ENCODE measurements at regions not wholly inside any gene's neighbourhood (a gene's known extent, or its start where the extent isn't known, plus 50 kb on each side); places are given as distances from the start of the nearest gene placed in this dataset.

DNA sequence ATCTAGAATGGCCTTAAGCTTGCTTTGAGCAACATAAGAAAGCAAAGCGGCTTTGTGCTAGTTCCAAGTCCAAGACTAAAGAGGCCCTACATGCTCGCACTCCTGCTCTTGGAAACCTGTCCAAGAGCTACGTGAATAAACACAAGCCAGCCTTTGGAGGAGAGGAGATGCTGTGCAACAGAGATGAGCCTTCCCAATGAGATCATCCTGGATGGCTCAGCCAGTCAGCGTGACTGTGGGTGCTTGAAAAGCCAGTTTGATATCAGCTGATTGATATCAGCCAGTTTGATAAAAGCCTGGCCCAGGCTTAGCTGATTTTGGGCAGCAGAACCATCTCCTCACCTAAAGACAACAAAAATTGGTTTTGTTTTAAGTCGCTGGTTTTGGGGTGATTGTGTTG lies 481.0 kb upstream of the DSEL start:
- Histone ChIP-seq H3K4me2 (ENCODE audit: low read length) (no peak overlapping the region), H3K9me2 (ENCODE audit: low read depth, low read length) (no peaks in the 10 kb centered on the region), H3F3A (ENCODE audit: insufficient read depth, low read length) (no peaks in the 10 kb centered on the region), H3K4me3 (ENCODE audit: low read depth, low read length, poor library complexity, severe bottlenecking) (no peak overlapping the region), H3K36me3 (ENCODE audit: insufficient read depth, low read length) (no peaks in the 10 kb centered on the region), H3K27ac (ENCODE audit: low read depth, low read length, poor library complexity, severe bottlenecking) (no peak overlapping the region), H3K4me1 (ENCODE audit: insufficient read depth, low read length, severe bottlenecking) (no peaks in the 10 kb centered on the region), H4K20me1 (ENCODE audit: insufficient read depth, low read length) (no peaks in the 10 kb centered on the region), H3K9ac (ENCODE audit: low read length) (no peak overlapping the region), H3K27me3 (ENCODE audit: insufficient read depth, low read length) (no peaks in the 10 kb centered on the region), H3K9me3 (ENCODE audit: low read length) (no peaks in the 10 kb centered on the region), H2AFZ (ENCODE audit: low read length) (no peak overlapping the region), H3K79me2 (ENCODE audit: insufficient read depth, low read length) (no peaks in the 10 kb centered on the region)
- no peak for TF ChIP-seq CTCF (IDR thresholded peaks at IDR 0.05; ENCODE audit: low read length)
- TF ChIP-seq EZH2 (IDR thresholded peaks at IDR 0.05; ENCODE audit: borderline replicate concordance, low read length), result no peak

GRCh38 chr18:67995769-67996168 lies 479.2 kb upstream of the DSEL start:
- no peak overlapping the region for H3K4me3 ChIP-seq (ENCODE audit: low read depth, low read length, poor library complexity, severe bottlenecking)
- H3K9ac ChIP-seq (ENCODE audit: low read length), result no peak overlapping the region
- no peaks in the 10 kb centered on the region for H3K9me2 ChIP-seq (ENCODE audit: low read depth, low read length)
- H3K4me1 ChIP-seq (ENCODE audit: insufficient read depth, low read length, severe bottlenecking), result no peaks in the 10 kb centered on the region
- TF ChIP-seq EZH2 (IDR thresholded peaks at IDR 0.05; ENCODE audit: borderline replicate concordance, low read length), result no peak
- TF ChIP-seq CTCF (IDR thresholded peaks at IDR 0.05; ENCODE audit: low read length), result no peak
- no peak overlapping the region for H3K27ac ChIP-seq (ENCODE audit: low read depth, low read length, poor library complexity, severe bottlenecking)
- no peaks in the 10 kb centered on the region for H3K27me3 ChIP-seq (ENCODE audit: insufficient read depth, low read length)
- no peaks in the 10 kb centered on the region for H3K36me3 ChIP-seq (ENCODE audit: insufficient read depth, low read length)
- H3K9me3 ChIP-seq (ENCODE audit: low read length), result no peaks in the 10 kb centered on the region
- H3F3A ChIP-seq (ENCODE audit: insufficient read depth, low read length), result no peaks in the 10 kb centered on the region
- H4K20me1 ChIP-seq (ENCODE audit: insufficient read depth, low read length), result no peaks in the 10 kb centered on the region
- no peaks in the 10 kb centered on the region for H3K79me2 ChIP-seq (ENCODE audit: insufficient read depth, low read length)
- no peak overlapping the region for H3K4me2 ChIP-seq (ENCODE audit: low read length)
- no peak overlapping the region for H2AFZ ChIP-seq (ENCODE audit: low read length)

DNA sequence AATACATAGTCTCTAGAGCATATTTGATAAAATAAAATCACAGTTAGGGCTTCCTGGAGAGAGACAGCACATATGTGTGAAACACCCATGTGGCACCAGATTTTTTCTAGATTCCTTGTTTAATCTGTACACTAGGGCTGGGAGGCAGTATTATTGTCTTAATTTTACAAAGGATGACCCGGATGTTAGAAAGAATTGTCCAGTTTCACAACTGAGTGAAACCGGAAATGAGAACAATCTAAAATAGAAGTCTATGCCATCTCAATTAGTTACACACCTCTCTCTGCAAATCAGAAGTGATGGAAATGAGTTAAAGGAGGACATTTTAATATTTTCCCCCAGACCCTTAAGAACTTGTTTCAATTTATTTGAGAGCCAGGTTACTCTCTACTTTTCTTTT lies 463.7 kb upstream of the DSEL start:
- Histone ChIP-seq H3K27ac (ENCODE audit: low read depth, low read length, poor library complexity, severe bottlenecking) (no peak overlapping the region), H3F3A (ENCODE audit: insufficient read depth, low read length) (no peaks in the 10 kb centered on the region), H3K27me3 (ENCODE audit: insufficient read depth, low read length) (no peaks in the 10 kb centered on the region; the same call in 1 of the 2 replicates), H3K4me2 (ENCODE audit: low read length) (no peak overlapping the region), H3K36me3 (ENCODE audit: insufficient read depth, low read length) (no peaks in the 10 kb centered on the region), H2AFZ (ENCODE audit: low read length) (no peak overlapping the region), H3K9ac (ENCODE audit: low read length) (no peak overlapping the region), H3K9me3 (ENCODE audit: low read length) (no peaks in the 10 kb centered on the region), H3K79me2 (ENCODE audit: insufficient read depth, low read length) (no peaks in the 10 kb centered on the region), H3K4me3 (ENCODE audit: low read depth, low read length, poor library complexity, severe bottlenecking) (no peak overlapping the region), H3K4me1 (ENCODE audit: insufficient read depth, low read length, severe bottlenecking) (no peaks in the 10 kb centered on the region), H4K20me1 (ENCODE audit: insufficient read depth, low read length) (no peaks in the 10 kb centered on the region), H3K9me2 (ENCODE audit: low read depth, low read length) (no peaks in the 10 kb centered on the region)
- TF ChIP-seq EZH2 (IDR thresholded peaks at IDR 0.05; ENCODE audit: borderline replicate concordance, low read length), result no peak
- TF ChIP-seq CTCF (IDR thresholded peaks at IDR 0.05; ENCODE audit: low read length), result no peak

Data from OCI-LY1 (cell line).